Activated B cell treated with CpG ODN at 0.5 μM for 24 hours (primary cell): ENCODE measurements at regions not wholly inside any gene's neighbourhood (a gene's known extent, or its start where the extent isn't known, plus 50 kb on each side); places are given as distances from the start of the nearest gene placed in this dataset.

Experiments used
- ATAC-seq: fragments of 200-7000 bp; cut with Tn5 transposase; one replicate; pipeline ENCODE4 v1.10.0; 2021; ENCODE audit warnings: low read depth, mild to moderate bottlenecking, moderate library complexity
- CTCF ChIA-PET: fragments of 350-600 bp; sonication (Branson Sonifier 250); formaldehyde crosslinking; loops from one replicate; lab custom pipeline; 2021; ENCODE audit warnings: antibody characterized with exemption; lab: Charles Lee
- POLR2A ChIA-PET: fragments of 350-600 bp; sonication (Branson Sonifier 250); formaldehyde crosslinking; loops from one replicate; lab custom pipeline; 2021; ENCODE audit warnings: antibody characterized with exemption; lab: Charles Lee
- DNase-seq: peaks from one replicate; pipeline ENCODE4 v3.0.0; 2022
- H3K27ac Mint-ChIP-seq: one replicate; pipeline ENCODE4 v1.8.0; 2020; ENCODE audit warnings: mixed read lengths
- H3K27me3 Mint-ChIP-seq: one replicate; pipeline ENCODE4 v1.8.0; 2021; ENCODE audit warnings: mixed read lengths
- H3K36me3 Mint-ChIP-seq: one replicate; pipeline ENCODE4 v1.8.0; 2021; ENCODE audit warnings: low read depth, mixed read lengths
- H3K4me1 Mint-ChIP-seq: one replicate; pipeline ENCODE4 v1.8.0; 2021; ENCODE audit warnings: mixed read lengths
- H3K4me3 Mint-ChIP-seq: one replicate; pipeline ENCODE4 v1.8.0; 2020; ENCODE audit warnings: mild to moderate bottlenecking, mixed read lengths
- H3K9me3 Mint-ChIP-seq: one replicate; pipeline ENCODE4 v1.8.0; 2020; ENCODE audit warnings: mixed read lengths
- CTCF ChIP-seq: fragments of 200-600 bp; IDR thresholded peaks from one replicate; pipeline ENCODE4 v1.8.0; 2022; ENCODE audit warnings: antibody characterized with exemption, mild to moderate bottlenecking
- intact Hi-C: fragments of 100-400 bp; cut with micrococcal nuclease; formaldehyde crosslinking; loops from one replicate; pipeline ENCODE4 v1.15.1; 2024

DNA sequence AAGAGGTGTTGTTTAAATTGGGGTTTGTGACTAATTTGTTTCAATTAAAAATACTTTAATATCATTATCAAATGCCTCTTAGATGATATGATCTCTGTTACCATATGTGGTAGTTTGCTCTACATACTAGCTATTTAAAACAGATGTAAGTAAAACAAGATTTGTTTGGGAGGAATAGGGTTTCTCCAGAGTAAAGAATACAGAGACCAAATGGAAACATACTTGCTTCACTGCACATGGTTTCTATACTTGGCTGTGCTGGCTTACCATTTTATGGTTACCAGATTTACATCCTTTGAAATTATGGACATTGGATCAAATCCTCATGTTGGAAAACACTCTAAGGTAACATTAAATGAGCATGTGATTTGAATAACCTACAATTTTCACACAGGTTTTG lies 588.3 kb downstream of the CD109 start:
- Mint-ChIP-seq H3K36me3 (no peaks in the 10 kb centered on the region), H3K9me3 (peaks cover 6% of the 10 kb centered on the region), H3K4me1 (no peaks in the 10 kb centered on the region), H3K27ac (no peak overlapping the region), H3K27me3 (no peaks in the 10 kb centered on the region), H3K4me3 (no peak overlapping the region)
- ATAC-seq: no peak
- intact Hi-C loops: no loop called here
- ChIA-PET POLR2A (no interaction called here), CTCF (no interaction called here)
- no peak for DNase-seq
- TF ChIP-seq CTCF: no peak

- no peaks in the 10 kb centered on the region for H3K27me3 Mint-ChIP-seq
- ChIA-PET POLR2A (no interaction called here), CTCF (no interaction called here)
- H3K36me3 Mint-ChIP-seq: no peaks in the 10 kb centered on the region
- no peak overlapping the region for H3K27ac Mint-ChIP-seq
- H3K4me1 Mint-ChIP-seq: no peaks in the 10 kb centered on the region
- DNase-seq (no peak), ATAC-seq (no peak)
- H3K9me3 Mint-ChIP-seq: peaks cover 6% of the 10 kb centered on the region
- intact Hi-C loops: no loop called here
- no peak for TF ChIP-seq CTCF
- H3K4me3 Mint-ChIP-seq: no peak overlapping the region
These were observed 587.5 kb downstream of the CD109 start for GRCh38 chr6:74283532-74283931.

DNA sequence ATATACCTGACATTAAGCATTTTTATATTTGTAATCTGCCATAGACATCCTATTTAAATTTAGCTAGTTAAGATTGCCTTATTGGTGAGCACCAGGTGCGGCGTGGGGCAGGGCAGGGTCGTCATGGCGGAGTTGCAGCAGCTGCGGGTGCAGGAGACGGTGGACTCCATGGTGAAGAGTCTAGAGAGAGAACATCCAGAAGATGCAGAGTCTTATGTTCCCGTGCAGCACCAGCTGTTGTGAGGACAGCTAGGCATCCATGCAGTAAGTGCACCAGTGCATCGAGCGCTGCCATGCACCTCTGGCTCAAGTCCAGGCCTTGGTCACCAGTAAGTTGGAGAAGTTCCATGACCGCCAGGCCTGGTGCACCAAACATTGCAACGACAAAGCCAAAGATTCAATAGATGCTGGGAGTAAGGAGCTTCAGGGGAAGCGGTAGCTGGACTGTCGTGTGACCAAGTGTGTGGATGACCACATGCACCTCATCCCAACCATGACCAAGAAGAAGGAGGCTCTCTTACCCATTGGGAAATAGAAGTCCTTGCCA lies 586.2 kb downstream of the CD109 start:
- ChIA-PET CTCF (no interaction called here), POLR2A (no interaction called here)
- no peak for TF ChIP-seq CTCF
- Mint-ChIP-seq H3K27me3 (no peaks in the 10 kb centered on the region), H3K27ac (no peak overlapping the region), H3K9me3 (peaks cover 3% of the 10 kb centered on the region), H3K36me3 (no peaks in the 10 kb centered on the region), H3K4me1 (no peaks in the 10 kb centered on the region), H3K4me3 (no peak overlapping the region)
- DNase-seq: no peak
- ATAC-seq: no peak
- intact Hi-C loops: no loop called here

DNA sequence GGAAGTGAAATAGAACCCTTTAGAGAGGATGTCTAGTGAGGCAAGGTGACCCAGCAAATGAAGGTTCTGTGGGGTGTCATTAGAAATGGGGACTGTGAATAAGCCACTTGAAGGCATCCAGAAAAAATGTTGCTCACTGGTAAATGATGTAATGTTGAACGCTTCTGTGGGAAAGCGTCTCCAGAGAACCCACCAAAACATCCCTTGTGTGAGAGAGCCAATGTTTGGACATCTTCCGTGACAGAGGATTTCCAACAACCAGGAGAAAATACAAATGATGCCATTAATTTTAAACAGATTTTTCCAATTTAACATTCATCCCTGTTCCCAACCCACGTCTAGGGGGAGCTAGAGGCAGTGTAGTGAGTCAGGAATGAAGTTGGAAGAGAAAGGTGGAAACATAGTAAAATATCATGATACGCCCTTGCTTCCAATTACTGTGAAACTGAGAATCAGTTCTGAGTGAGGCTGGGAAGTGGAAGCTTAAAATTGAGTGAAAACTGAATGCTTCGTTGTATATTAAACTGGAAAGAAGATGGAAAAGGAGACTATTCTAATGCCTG lies 584.2 kb downstream of the CD109 start:
- Mint-ChIP-seq H3K36me3 (no peaks in the 10 kb centered on the region), H3K9me3 (peaks cover 2% of the 10 kb centered on the region), H3K27ac (no peak overlapping the region), H3K4me1 (no peaks in the 10 kb centered on the region), H3K4me3 (no peak overlapping the region), H3K27me3 (no peaks in the 10 kb centered on the region)
- ATAC-seq: no peak
- TF ChIP-seq CTCF: no peak
- POLR2A ChIA-PET: no interaction called here
- intact Hi-C loops: no loop called here
- CTCF ChIA-PET: no interaction called here
- DNase-seq: no peak

GRCh38 chr6:74277777-74278186 lies 581.8 kb downstream of the CD109 start:
- TF ChIP-seq CTCF: no peak
- no peaks in the 10 kb centered on the region for H3K27me3 Mint-ChIP-seq
- ATAC-seq (no peak), DNase-seq (no peak)
- ChIA-PET CTCF (no interaction called here), POLR2A (no interaction called here)
- no peaks in the 10 kb centered on the region for H3K4me1 Mint-ChIP-seq
- intact Hi-C loops: no loop called here
- H3K36me3 Mint-ChIP-seq: no peaks in the 10 kb centered on the region
- peaks cover 7% of the 10 kb centered on the region for H3K9me3 Mint-ChIP-seq
- no peak overlapping the region for H3K27ac Mint-ChIP-seq
- no peak overlapping the region for H3K4me3 Mint-ChIP-seq
